Spinal cord (tissue), 9 donors: ENCODE measurements at regions not wholly inside any gene's neighbourhood (a gene's known extent, or its start where the extent isn't known, plus 50 kb on each side); places are given as distances from the start of the nearest gene placed in this dataset.

Source experiments
- DNase-seq, 6 donors: peaks; one replicate each; pipeline versions ENCODE4 v3.0.0 to v3.0.0-alpha.2; 2013 to 2015; ENCODE audit warnings: low spot score in 6 of 6, low read depth in 4 of 6
- H3K27ac ChIP-seq: one replicate; pipeline ENCODE4 v1.5.1; 2013; ENCODE audit warnings: low read depth, low read length, control low read depth
- H3K27me3 ChIP-seq: one replicate; pipeline ENCODE4 v1.6.1; 2013; ENCODE audit warnings: low read length; ENCODE audit not compliant: control insufficient read depth, insufficient read depth
- H3K36me3 ChIP-seq: one replicate; pipeline ENCODE4 v1.6.1; 2013; ENCODE audit warnings: low read length; ENCODE audit not compliant: control insufficient read depth, insufficient read depth
- H3K4me1 ChIP-seq: one replicate; pipeline ENCODE4 v1.6.1; 2013; ENCODE audit warnings: low read length; ENCODE audit not compliant: control insufficient read depth, insufficient read depth
- H3K4me3 ChIP-seq: one replicate; pipeline ENCODE4 v1.5.1; 2013; ENCODE audit warnings: low read depth, low read length, control low read depth
- H3K9me3 ChIP-seq: one replicate; pipeline ENCODE4 v1.6.1; 2013; ENCODE audit warnings: low read length; ENCODE audit not compliant: control insufficient read depth, insufficient read depth
- WGBS: methylation state at CpG from one replicate; pipeline ENCODE4 v1.1.5; 2013; ENCODE audit warnings: missing lambda C conversion rate; ENCODE audit not compliant: insufficient coverage; 5-methylcytosine and 5-hydroxymethylcytosine counted together
- donor health status: healthy.

GRCh38 chr2:60400462-60401246 lies 152.8 kb downstream of the BCL11A start:
- 84% methylated on average over 4 of the region's 7 CpGs for WGBS
- H3K36me3 ChIP-seq, result no peaks in the 10 kb centered on the region
- DNase-seq, result no peak
- H3K4me3 ChIP-seq, result no peak overlapping the region
- no peaks in the 10 kb centered on the region for H3K27me3 ChIP-seq
- H3K27ac ChIP-seq, result no peak overlapping the region
- H3K4me1 ChIP-seq, result no peaks in the 10 kb centered on the region
- H3K9me3 ChIP-seq, result no peaks in the 10 kb centered on the region

GRCh38 chr2:60394463-60394862 lies 159.0 kb downstream of the BCL11A start:
- no peaks in the 10 kb centered on the region for H3K4me1 ChIP-seq
- no peak overlapping the region for H3K27ac ChIP-seq
- no peaks in the 10 kb centered on the region for H3K27me3 ChIP-seq
- WGBS, result no CpG with 5 or more reads among the region's 2 CpGs
- no peak for DNase-seq
- H3K36me3 ChIP-seq, result no peaks in the 10 kb centered on the region
- H3K9me3 ChIP-seq, result no peaks in the 10 kb centered on the region
- H3K4me3 ChIP-seq, result no peak overlapping the region

DNA sequence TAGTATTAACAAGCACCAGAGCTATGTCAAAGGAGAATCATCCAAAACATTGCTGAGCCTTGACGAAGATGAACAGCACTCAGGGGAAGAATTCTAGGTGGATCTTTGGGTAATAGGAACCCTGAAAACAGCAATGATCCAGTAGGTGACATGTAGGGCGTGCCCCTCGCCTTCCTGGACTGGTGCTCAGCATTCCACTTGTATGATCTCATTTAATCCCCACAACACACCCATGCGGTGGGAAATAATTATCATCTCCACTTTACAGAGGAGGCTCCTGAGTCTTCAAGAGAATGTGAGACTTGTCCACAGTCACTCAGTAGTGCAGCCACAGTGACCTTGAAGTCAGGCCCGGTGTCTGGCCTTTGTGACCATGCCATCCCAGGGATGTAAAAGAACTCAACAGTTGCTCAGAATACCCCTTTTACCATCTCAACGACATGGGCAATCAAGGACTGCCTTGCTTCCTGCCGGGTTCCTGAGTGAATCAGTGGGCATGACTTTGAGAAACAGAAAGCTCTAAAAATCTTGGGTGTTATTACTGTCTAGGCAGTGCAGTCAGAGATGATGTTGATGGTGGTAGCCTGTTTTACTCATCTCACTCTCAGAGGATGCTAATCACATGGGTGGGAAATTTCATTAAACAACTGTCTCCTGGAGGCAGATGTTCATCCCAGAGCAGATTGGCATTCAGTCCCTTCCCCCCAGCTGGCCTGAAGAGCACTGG lies 161.6 kb downstream of the BCL11A start:
- Histone ChIP-seq H3K36me3 (no peaks in the 10 kb centered on the region), H3K27ac (no peak overlapping the region), H3K9me3 (no peaks in the 10 kb centered on the region), H3K4me3 (no peak overlapping the region), H3K4me1 (no peaks in the 10 kb centered on the region), H3K27me3 (no peaks in the 10 kb centered on the region)
- 95% methylated on average over 2 of the region's 7 CpGs for WGBS
- no peak for DNase-seq

DNA sequence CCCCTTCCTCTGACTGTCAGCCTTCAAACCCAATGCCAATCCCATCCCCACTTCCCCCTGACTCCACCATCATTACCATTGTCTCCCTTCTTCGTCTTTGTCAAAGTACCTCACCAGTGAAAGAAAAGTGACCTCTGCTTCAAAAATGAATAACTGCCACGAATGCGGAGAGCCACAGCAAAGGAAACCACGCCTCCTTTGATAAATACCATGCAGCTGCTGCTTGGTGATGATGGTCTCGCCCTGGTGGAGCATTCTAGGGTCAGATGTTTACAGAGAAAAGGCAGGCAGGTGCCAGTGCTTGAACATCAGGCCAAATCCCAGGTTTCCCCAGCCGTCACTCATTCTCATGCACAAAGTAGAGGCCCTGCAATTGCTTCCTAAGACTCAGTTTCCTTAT lies 162.2 kb downstream of the BCL11A start:
- 71% methylated on average over 5 of the region's 6 CpGs for WGBS
- no peaks in the 10 kb centered on the region for H3K36me3 ChIP-seq

GRCh38 chr2:60386436-60386835 lies 167.0 kb downstream of the BCL11A start:
- Histone ChIP-seq H3K4me1 (no peaks in the 10 kb centered on the region), H3K9me3 (no peaks in the 10 kb centered on the region), H3K36me3 (no peaks in the 10 kb centered on the region), H3K4me3 (no peak overlapping the region), H3K27ac (no peak overlapping the region), H3K27me3 (no peaks in the 10 kb centered on the region)
- WGBS, result no CpG with 5 or more reads among the region's 2 CpGs
- DNase-seq, result no peak

More for the DNA sequence above, 162.2 kb downstream of the BCL11A start:
- Histone ChIP-seq H3K27me3 (no peaks in the 10 kb centered on the region), H3K27ac (no peak overlapping the region), H3K4me3 (no peak overlapping the region), H3K9me3 (no peaks in the 10 kb centered on the region), H3K4me1 (no peaks in the 10 kb centered on the region)
- no peak for DNase-seq

DNA sequence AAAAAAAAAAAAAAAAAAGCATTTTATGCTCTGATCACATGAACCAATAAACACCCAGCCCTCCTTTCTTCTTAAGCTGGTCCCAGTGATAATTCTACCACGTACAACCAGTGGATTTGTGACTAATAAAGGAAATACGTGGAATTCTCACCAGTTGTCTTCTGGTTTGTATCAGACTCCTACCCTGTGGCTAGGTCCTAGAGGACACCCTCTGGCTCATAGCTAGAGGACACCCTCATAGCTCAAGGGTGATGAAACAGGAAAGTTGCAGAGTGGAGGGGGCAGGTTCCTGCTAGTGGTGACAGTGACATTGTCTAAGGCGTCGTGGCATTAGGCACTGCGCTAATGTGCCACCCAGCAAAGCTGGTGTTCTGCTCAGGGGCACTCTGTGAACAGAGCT lies 167.8 kb downstream of the BCL11A start:
- Histone ChIP-seq H3K36me3 (no peaks in the 10 kb centered on the region), H3K4me3 (no peak overlapping the region), H3K27me3 (no peaks in the 10 kb centered on the region), H3K4me1 (no peaks in the 10 kb centered on the region), H3K27ac (no peak overlapping the region), H3K9me3 (no peaks in the 10 kb centered on the region)
- WGBS, result 95% methylated on average over 5 of the region's 5 CpGs
- no peak for DNase-seq

DNA sequence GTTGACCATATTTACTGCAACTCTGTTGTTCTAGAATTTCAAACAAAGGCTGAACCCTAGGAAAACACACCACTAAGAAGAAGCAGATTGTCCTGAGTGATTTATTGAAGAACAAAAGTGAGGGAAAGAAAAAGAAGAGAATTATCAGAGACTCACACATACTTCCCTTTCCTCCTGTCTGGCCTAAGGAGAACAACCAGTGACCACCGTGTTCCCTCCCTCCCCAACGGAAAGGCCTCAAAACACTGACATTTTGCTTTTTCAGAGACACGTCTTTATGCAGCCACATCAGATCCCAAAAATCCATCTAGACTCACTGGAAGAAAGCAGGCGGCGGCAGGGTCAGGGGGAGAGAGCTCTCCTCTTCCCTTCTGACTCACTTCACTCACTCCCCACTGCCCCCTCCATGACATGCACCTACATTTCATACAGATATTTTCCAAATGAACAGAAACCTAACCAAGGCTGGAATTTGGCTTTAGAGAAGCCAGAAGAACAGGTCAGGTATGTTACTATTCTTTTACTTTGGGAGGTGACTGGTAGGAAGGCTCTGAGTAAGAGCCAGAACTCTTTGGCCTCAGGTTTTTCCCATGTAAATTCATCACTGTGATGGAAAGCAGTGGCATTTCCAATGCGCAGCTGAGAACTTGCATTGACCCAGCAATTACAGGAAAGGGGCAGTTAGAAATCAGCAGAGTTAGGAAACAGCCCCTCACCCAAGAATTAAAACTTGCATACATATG lies 169.9 kb downstream of the BCL11A start:
- Histone ChIP-seq H3K4me3 (no peak overlapping the region), H3K27ac (no peak overlapping the region)
- 61% methylated on average over 3 of the region's 6 CpGs for WGBS

GRCh38 chr2:60380411-60380810 lies 173.0 kb downstream of the BCL11A start:
- Histone ChIP-seq H3K4me3 (no peak overlapping the region), H3K9me3 (no peaks in the 10 kb centered on the region), H3K27me3 (no peaks in the 10 kb centered on the region), H3K4me1 (no peaks in the 10 kb centered on the region), H3K27ac (no peak overlapping the region), H3K36me3 (no peaks in the 10 kb centered on the region)
- no CpG with 5 or more reads among the region's 2 CpGs for WGBS
- no peak for DNase-seq

More for the DNA sequence above, 169.9 kb downstream of the BCL11A start:
- Histone ChIP-seq H3K4me1 (no peaks in the 10 kb centered on the region), H3K9me3 (no peaks in the 10 kb centered on the region), H3K27me3 (no peaks in the 10 kb centered on the region), H3K36me3 (no peaks in the 10 kb centered on the region)
- no peak for DNase-seq

- H3K4me3 ChIP-seq, result no peak overlapping the region
- WGBS, result no CpG with 5 or more reads among the region's 2 CpGs
- DNase-seq, result no peak
- no peaks in the 10 kb centered on the region for H3K9me3 ChIP-seq
- no peaks in the 10 kb centered on the region for H3K36me3 ChIP-seq
- no peaks in the 10 kb centered on the region for H3K4me1 ChIP-seq
- no peak overlapping the region for H3K27ac ChIP-seq
- H3K27me3 ChIP-seq, result no peaks in the 10 kb centered on the region
Measured at GRCh38 chr2:60379684-60380083, 173.8 kb downstream of the BCL11A start.
